SH-SY5Y (cell line): ENCODE measurements at regions not wholly inside any gene's neighbourhood (a gene's known extent, or its start where the extent isn't known, plus 50 kb on each side); places are given as distances from the start of the nearest gene placed in this dataset.

Experiments used
- GATA2 ChIP-seq: IDR thresholded peaks from 2 replicates; pipeline ENCODE4 v1.6.1; 2011; ENCODE audit warnings: mild to moderate bottlenecking, low read depth, low read length
- GATA3 ChIP-seq: IDR thresholded peaks from 2 replicates; pipeline ENCODE4 v1.6.1; 2011; ENCODE audit warnings: low read depth, mild to moderate bottlenecking, low read length, moderate library complexity

DNA sequence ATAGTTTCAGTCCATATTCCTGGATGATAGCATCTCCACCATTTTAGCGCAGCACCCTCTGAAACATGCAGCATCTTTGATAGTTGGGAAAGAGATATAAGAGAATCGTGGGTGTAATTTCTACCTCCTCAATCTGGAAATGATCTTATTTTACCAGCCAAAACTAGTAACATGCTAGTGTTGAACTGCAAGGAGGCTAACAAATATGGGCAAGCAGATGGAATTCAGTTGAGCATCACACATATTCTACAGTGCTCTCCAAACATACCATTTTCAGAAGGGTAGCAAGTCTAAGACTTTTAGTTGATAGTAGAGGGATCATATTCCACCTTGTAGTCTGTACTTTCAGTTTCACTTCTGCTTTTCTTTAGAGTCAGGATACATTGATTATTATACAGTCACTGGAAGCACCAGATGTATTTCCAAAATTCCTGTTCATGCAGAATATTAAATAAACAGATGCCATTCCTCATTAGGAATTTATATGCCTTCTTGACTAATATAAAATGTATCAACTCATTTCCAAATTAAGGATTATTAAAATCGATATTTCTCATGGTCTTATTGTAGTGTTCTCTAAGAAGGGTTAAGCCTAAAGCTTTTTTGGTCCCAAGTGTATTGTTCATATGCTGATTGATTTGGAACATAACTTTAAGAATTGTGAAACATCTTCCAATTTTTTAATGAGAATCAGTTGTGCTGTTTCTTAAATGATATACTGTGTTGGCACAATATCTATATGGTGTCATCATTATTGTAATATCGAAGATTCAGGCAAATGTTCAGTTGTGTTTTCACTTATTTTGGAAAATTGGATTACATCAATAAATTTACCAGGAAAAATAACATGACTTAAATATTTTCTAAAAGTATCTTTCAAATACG, 362.0 kb downstream of the CENPW start:
- TF ChIP-seq GATA3 = no peak
- no peak for TF ChIP-seq GATA2
